ENCODE measurements at regions not wholly inside any gene's neighbourhood (a gene's known extent, or its start where the extent isn't known, plus 50 kb on each side); places are given as distances from the start of the nearest gene placed in this dataset.

DNA sequence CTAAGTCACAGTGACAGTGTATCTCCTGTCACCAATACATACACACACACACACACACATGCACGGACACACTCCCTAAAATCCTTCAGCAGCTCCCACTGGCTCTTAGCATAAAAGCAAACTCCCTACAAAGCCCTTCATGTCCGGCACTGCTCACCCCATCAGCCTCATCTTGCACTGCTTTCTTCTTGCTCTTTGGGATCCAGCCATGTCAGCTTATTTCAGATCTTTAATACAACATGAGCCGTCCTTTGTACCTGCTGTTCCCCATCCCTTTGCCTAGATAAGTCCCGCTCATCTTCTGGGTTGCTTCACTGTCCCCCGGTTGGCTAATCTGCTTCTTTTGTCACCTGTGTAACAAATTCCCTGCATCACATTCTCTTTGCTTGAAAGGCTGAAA lies 82.1 kb upstream of the VAV3 start:
- no peak for TF ChIP-seq ISL1 (CRISPR knock-in tag; IDR thresholded peaks at IDR 0.05)
- no peak for TF ChIP-seq ZFP30 (CRISPR knock-in tag; IDR thresholded peaks at IDR 0.05)
- no peak for TF ChIP-seq ZC3H10 (CRISPR knock-in tag; IDR thresholded peaks at IDR 0.05)
- no peak for TF ChIP-seq ZFP3 (CRISPR knock-in tag; IDR thresholded peaks at IDR 0.05)
- TF ChIP-seq, protein P1, sequence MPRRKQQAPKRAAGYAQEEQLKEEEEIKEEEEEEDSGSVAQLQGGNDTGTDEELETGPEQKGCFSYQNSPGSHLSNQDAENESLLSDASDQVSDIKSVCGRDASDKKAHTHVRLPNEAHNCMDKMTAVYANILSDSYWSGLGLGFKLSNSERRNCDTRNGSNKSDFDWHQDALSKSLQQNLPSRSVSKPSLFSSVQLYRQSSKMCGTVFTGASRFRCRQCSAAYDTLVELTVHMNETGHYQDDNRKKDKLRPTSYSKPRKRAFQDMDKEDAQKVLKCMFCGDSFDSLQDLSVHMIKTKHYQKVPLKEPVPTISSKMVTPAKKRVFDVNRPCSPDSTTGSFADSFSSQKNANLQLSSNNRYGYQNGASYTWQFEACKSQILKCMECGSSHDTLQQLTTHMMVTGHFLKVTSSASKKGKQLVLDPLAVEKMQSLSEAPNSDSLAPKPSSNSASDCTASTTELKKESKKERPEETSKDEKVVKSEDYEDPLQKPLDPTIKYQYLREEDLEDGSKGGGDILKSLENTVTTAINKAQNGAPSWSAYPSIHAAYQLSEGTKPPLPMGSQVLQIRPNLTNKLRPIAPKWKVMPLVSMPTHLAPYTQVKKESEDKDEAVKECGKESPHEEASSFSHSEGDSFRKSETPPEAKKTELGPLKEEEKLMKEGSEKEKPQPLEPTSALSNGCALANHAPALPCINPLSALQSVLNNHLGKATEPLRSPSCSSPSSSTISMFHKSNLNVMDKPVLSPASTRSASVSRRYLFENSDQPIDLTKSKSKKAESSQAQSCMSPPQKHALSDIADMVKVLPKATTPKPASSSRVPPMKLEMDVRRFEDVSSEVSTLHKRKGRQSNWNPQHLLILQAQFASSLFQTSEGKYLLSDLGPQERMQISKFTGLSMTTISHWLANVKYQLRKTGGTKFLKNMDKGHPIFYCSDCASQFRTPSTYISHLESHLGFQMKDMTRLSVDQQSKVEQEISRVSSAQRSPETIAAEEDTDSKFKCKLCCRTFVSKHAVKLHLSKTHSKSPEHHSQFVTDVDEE (CRISPR knock-in tag; IDR thresholded peaks at IDR 0.05) = no peak
- TF ChIP-seq ZNF70 (CRISPR knock-in tag; IDR thresholded peaks at IDR 0.05) = no peak

DNA sequence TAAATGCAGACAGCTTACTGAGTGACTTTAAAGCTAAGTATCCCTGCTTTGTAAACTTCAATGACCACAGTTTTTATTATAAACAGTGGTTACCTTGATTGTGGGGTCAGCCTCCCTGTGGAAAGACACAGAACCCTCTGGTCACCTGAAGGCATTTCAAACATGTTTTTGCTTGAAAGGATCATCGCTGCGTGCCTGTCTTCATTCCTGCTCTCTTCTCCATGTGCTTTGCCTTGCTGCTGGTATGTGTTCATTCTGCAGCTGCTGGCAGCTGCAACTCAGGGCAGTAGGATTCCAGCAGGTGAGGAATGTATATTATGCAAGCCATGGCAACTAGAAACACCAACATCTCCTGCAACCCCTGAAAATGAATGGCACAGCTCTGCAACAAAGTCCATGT lies 81.0 kb upstream of the VAV3 start:
- no peak for ATAC-seq
- TF ChIP-seq, protein P2, sequence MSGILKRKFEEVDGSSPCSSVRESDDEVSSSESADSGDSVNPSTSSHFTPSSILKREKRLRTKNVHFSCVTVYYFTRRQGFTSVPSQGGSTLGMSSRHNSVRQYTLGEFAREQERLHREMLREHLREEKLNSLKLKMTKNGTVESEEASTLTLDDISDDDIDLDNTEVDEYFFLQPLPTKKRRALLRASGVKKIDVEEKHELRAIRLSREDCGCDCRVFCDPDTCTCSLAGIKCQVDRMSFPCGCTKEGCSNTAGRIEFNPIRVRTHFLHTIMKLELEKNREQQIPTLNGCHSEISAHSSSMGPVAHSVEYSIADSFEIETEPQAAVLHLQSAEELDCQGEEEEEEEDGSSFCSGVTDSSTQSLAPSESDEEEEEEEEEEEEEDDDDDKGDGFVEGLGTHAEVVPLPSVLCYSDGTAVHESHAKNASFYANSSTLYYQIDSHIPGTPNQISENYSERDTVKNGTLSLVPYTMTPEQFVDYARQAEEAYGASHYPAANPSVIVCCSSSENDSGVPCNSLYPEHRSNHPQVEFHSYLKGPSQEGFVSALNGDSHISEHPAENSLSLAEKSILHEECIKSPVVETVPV (CRISPR knock-in tag; IDR thresholded peaks at IDR 0.05) = no peak
- TF ChIP-seq ZNF70 (CRISPR knock-in tag; IDR thresholded peaks at IDR 0.05) (no peak), CSDC2 (CRISPR knock-in tag; IDR thresholded peaks at IDR 0.05) (no peak), BACH2 (CRISPR knock-in tag; IDR thresholded peaks at IDR 0.05; ENCODE audit: borderline replicate concordance) (no peak), TOX (CRISPR knock-in tag; IDR thresholded peaks at IDR 0.05; ENCODE audit: borderline replicate concordance) (no peak), ZFP30 (CRISPR knock-in tag; IDR thresholded peaks at IDR 0.05) (no peak), ISL1 (CRISPR knock-in tag; IDR thresholded peaks at IDR 0.05) (no peak), ARNTL (CRISPR knock-in tag; IDR thresholded peaks at IDR 0.05; ENCODE audit: borderline replicate concordance, low read depth) (no peak), RARB (CRISPR knock-in tag; IDR thresholded peaks at IDR 0.05) (no peak), OSR1 (CRISPR knock-in tag; IDR thresholded peaks at IDR 0.05) (no peak), GLIS3 (CRISPR knock-in tag; IDR thresholded peaks at IDR 0.05) (no peak), PPARA (CRISPR knock-in tag; IDR thresholded peaks at IDR 0.05; ENCODE audit: borderline replicate concordance) (no peak)
- TF ChIP-seq, protein P1 (CRISPR knock-in tag; IDR thresholded peaks at IDR 0.05) = no peak
- TF ChIP-seq, protein P3, sequence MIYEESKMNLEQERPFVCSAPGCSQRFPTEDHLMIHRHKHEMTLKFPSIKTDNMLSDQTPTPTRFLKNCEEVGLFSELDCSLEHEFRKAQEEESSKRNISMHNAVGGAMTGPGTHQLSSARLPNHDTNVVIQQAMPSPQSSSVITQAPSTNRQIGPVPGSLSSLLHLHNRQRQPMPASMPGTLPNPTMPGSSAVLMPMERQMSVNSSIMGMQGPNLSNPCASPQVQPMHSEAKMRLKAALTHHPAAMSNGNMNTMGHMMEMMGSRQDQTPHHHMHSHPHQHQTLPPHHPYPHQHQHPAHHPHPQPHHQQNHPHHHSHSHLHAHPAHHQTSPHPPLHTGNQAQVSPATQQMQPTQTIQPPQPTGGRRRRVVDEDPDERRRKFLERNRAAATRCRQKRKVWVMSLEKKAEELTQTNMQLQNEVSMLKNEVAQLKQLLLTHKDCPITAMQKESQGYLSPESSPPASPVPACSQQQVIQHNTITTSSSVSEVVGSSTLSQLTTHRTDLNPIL (CRISPR knock-in tag; IDR thresholded peaks at IDR 0.05; ENCODE audit: low read depth) = no peak
- TF ChIP-seq, protein P4, sequence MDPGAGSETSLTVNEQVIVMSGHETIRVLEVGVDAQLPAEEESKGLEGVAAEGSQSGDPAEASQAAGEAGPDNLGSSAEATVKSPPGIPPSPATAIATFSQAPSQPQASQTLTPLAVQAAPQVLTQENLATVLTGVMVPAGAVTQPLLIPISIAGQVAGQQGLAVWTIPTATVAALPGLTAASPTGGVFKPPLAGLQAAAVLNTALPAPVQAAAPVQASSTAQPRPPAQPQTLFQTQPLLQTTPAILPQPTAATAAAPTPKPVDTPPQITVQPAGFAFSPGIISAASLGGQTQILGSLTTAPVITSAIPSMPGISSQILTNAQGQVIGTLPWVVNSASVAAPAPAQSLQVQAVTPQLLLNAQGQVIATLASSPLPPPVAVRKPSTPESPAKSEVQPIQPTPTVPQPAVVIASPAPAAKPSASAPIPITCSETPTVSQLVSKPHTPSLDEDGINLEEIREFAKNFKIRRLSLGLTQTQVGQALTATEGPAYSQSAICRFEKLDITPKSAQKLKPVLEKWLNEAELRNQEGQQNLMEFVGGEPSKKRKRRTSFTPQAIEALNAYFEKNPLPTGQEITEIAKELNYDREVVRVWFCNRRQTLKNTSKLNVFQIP (CRISPR knock-in tag; IDR thresholded peaks at IDR 0.05; ENCODE audit: borderline replicate concordance, low read depth) = no peak

More for the DNA sequence above, 82.1 kb upstream of the VAV3 start:
- no peak for ATAC-seq

DNA sequence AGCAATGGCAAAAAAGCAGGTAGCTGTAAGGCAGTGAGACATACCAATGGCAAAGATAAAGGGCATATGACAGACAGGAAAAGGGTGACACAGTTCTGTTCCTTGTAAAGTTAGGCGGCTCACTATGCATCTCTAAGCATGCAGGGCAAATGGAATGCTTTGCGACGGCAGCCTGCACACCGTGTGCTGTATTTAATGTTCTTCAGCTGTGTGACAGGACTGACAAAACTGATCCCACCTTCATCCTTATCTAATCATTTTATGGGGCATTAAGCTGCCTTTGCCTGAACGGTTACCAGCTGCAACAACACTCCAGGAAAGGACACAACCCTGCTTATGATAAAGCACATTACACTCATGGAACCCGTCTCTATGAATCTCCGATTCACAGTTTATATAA lies 80.5 kb upstream of the VAV3 start:
- ATAC-seq = no peak
- TF ChIP-seq ZNF565 (CRISPR knock-in tag; conservative IDR thresholded peaks at IDR 0.05; ENCODE audit: low read depth) (no peak), TCF4 (CRISPR knock-in tag; IDR thresholded peaks at IDR 0.05; ENCODE audit: borderline replicate concordance) (peak; percentile 34; the same call in 1 of the 2 replicates)

Measured in SK-N-SH treated with all-trans-retinoic acid at 6 μM for 48 hours (cell line).